Body of pancreas (tissue), 4 donors: ENCODE measurements at regions not wholly inside any gene's neighbourhood (a gene's known extent, or its start where the extent isn't known, plus 50 kb on each side); places are given as distances from the start of the nearest gene placed in this dataset.
A peak's percentile ranks its signal among the peaks of the same experiment; 100 is the strongest.

Experiments
- POLR2A ChIP-seq, 3 donors: fragments of 450-650 bp; IDR thresholded peaks; one replicate each; pipeline ENCODE4 v1.6.1; 2016; ENCODE audit warnings: antibody characterized with exemption in 3 of 3, mild to moderate bottlenecking in 2 of 3
- TF ChIP-seq, protein P1 (sequence below), 7 experiments: fragments of 450-650 bp in 4 of 7; fragments of 200-600 bp in 3 of 7; sonication (generic) in 3 of 7; IDR thresholded peaks; one replicate each; pipeline ENCODE4 v1.5.1; 2016 to 2019; ENCODE audit warnings: antibody characterized with exemption in 7 of 7

DNA sequence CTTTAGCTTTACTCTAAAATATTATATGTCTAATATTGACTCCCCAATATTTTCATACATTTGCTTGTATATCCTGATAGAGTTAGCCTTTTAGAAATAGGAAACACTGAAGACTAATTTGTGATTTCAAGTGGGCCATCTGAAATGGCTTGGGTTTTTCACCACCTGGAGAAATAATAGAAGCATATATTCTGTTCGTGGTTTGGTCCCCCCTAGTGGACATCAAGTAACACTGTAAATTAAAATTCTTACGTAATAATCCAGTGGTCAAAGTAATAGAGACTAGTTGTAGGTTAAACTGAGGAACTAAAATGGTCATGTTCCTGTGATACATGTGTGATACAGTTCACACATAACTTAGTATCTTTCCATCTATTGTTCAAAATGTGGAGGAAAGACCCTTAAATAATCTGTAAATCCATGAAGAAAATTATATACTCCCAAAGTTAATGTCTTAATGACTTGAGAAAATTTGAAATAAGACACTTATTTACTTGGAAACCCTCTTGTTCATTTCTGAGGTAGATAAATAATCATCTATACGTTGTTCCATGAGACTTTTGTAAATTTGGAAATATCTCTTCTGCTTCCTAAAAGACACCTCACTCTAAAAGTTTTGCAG lies 79.8 kb upstream of the SMARCAD1 start:
- TF ChIP-seq, protein P1, sequence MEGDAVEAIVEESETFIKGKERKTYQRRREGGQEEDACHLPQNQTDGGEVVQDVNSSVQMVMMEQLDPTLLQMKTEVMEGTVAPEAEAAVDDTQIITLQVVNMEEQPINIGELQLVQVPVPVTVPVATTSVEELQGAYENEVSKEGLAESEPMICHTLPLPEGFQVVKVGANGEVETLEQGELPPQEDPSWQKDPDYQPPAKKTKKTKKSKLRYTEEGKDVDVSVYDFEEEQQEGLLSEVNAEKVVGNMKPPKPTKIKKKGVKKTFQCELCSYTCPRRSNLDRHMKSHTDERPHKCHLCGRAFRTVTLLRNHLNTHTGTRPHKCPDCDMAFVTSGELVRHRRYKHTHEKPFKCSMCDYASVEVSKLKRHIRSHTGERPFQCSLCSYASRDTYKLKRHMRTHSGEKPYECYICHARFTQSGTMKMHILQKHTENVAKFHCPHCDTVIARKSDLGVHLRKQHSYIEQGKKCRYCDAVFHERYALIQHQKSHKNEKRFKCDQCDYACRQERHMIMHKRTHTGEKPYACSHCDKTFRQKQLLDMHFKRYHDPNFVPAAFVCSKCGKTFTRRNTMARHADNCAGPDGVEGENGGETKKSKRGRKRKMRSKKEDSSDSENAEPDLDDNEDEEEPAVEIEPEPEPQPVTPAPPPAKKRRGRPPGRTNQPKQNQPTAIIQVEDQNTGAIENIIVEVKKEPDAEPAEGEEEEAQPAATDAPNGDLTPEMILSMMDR (IDR thresholded peaks at IDR 0.05) = peak; percentile 49 to 65 (median 60)
- no peak for TF ChIP-seq POLR2A (IDR thresholded peaks at IDR 0.05)
